ENCODE measurements at regions not wholly inside any gene's neighbourhood (a gene's known extent, or its start where the extent isn't known, plus 50 kb on each side); places are given as distances from the start of the nearest gene placed in this dataset.

DNA sequence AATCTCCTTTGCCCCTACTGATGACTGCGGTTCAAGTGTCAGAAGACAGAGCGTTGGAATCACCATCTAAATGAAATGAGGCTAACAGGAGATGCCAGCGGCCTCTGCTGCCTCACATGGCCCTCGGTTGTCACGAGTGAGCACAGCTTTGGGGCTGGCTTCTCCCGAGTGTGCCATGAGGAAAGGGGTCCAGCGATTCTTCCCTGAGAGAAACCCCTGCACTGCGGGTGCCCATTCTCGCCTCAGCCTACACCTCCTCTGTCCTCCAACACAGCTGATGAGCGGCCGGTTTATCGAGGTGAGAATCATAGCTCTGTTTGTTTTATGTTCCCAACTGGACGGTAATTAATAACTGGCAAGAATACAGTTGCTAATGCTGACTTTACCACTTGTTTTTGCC is 144.7 kb upstream of the RPS6KA2 start:
- no peak for FAIRE-seq

DNA sequence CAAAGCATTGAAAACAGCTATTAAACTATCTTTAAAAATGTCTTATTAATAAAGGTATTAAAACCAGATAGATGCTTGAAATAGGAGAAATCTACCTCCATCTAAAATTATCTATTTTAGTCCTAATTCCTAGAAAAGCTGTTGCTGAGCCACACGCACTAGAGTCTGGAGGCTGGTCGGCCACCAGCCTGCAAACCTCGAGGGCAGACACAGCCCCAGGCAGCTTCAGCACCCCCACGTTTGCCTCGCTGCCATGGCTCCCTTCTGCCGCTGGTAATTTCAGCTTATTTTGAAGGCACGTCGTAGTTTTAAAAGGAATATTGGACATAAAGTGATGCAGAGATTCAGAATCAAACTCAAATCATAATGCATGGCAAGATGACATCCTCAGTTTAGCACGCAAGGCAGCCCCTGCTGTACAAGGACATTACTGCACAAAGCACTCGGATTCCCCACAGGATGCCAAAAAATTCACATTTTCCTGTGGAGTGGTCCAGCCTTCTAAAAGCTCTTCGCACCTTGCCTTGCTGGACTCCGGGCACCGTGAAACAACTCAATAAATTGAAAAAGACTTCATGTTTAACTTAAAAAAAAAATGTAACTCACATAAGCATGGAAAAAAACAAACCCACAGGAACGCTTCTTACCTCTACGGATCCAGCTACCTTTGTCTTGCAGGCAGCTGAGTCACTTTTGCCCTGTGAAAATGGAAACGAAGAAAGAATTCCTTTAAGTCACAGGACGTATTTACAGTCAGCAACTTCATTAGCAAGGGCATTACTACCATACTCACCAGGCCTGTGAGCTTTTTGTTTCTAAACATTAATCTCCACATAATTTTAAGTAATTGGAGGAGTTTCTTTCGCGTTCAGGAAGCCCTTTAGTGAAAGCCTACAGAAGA is 143.4 kb upstream of the RPS6KA2 start:
- no peak for FAIRE-seq

DNA sequence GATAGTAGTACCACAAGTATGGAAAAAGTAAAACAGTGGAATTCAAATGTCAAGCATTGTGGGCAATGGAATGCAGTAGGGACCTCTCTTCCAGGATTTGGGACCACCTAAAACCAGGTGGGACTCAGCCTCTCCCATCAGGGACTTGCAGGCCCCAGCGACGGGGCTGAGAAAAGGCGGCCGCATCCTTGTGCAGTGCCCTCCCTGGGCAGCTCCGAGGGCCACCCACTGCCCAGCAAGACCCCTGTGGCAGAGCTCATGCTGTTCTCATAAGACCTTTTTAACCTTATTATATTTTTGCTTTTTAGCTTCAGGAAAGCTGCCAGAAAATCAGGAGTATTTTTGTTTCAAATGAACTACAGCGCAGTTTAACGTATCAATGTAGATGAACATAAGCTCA is 142.6 kb upstream of the RPS6KA2 start:
- FAIRE-seq, result no peak

DNA sequence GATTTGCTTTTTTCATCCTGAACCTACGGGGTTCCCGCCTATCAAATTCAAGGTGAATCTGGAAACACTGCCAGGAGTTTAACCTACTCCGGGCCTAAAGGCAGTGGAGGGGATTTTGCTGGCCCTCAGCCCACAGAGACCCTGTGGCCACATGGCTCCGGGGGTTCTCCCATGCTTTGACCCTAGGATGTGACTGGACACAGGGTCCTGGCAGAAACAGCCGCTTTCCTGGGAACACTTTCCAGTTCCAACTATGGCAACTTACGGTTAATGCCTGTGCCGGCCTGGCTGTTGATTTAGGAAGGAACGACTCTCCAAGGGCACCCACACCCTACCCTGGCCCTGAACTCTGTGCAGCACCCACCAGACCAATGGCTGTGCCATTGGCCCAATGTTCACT is 141.7 kb upstream of the RPS6KA2 start:
- no peak for FAIRE-seq

DNA sequence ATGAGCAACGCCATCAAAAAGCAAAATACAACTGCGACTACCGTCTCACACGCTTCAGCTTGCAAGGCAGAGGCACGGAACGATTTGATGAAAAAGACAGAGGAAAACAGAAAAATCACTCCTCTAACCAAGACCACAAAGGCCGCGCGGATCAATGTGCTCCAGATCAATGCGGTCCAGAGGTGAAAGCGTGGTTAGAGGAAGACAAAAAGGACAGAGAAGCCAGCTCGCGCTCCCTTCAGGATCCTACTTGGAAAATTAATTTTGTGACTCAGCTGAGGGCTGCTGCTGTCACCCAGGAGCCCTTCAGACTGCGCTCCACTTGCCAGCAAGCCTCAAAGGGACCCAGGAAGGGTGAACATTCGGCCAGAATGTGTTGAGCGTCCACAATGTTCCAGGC is 140.2 kb upstream of the RPS6KA2 start:
- no peak for FAIRE-seq

DNA sequence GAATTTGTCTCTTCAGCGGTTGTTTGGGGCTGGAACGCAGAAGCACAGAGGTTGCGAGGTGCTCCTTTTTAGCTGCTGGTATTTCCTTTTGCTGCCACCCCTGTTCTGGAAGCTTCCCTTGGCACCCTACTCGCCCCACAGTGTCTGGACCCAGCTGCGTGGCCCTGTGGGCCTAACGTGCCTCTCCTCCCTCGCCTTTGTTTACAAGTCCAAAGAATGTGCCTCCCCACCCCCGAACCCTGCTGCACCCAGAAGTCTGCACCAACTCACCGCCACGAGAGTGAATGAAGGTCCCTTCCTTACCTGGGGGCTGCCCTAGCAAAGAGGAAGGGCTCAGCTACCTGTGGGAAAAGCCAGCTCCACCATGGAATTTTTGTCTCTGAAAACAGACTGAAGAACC is 139.7 kb upstream of the RPS6KA2 start:
- FAIRE-seq, result no peak

DNA sequence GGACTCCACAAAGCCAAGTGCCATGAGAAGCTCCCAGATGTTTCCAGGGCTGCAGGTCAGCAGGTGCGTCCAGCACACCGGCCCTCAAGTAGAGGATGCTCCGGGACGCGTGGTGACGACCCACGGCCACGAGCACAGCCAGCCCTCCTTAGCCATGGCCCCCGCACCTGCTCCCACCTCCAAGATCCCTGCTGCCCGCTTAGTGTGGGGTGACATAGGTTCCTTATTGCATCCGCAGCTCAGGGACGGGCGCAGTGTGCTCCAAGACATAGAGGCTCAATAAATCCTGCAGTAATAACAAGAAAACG is 138.1 kb upstream of the RPS6KA2 start:
- no peak for FAIRE-seq

DNA sequence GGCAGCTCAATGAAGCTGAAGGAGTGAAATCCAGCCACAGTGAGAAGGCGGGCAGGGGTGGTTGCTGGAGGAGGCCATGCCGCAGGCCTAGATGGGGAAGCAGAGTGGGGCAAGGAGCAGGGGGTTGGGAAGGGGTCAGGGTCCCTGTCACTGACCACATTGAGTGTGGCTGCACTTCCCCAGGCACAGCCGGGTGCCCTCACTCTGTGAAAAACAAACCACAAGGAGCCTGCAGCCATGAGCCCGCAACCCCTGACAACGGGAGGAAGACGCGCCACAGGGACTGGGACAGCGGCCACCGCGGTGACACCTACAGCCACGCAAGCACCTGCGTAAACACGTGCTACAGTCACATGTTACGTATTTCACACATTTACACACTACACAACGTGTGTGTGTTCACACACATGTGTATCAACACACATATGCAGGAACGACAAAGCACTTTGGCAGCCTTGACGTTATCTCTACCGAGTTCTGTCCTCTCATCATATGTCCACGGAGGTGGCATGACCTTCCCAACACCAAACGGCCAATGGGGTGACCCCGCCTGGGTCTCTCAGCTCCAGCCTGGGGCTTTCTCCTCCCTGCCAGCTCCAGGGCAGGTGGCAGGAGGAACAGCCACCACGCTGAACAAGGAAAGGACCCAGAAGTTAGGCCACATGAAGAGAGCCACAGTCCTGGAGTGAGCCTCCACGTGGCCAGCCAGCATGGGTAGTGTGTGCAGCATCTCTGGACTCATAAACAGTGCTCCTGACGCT is 137.6 kb upstream of the RPS6KA2 start:
- FAIRE-seq, result no peak

DNA sequence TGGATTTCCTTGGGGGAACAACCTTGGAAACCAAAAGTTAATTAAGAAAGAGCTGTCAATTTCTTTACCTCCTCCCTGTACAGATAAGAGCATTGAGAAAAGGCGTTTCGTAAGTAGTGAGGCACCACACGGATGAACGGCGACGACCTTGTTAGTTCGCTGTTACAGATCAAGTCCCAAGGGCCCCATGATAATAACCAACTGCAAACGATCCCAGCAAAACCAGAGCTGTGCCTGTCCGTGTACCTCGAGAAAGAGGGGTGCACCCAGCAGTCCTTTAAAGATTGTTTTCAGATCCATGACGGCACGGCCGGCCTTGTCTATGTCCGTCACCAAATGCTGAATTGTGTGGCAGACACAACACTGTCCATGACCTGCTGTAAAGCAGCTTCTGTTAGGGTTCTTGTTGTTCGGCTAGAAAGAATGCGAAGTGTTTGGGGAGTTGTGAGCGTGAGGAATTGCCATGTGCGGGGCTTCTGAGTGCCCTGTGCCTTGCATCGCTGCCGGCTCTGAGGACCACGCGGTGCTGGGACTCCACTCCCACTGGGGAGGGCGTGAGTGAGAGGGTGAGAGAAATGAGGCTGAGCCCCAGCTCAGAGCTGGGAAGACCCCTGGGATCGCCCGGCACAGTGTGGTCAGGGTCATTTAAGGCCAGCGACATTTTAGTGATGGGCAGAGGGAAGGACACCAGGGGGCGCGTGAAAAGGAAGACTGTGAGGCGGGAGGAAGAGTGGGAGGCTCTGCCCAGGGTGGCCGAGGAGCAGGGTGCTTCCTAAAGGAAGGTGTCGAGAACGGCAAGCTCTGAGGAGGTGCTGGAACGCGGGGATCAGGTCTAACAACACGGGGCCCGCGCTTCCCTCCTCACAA is 136.8 kb upstream of the RPS6KA2 start:
- FAIRE-seq, result no peak

DNA sequence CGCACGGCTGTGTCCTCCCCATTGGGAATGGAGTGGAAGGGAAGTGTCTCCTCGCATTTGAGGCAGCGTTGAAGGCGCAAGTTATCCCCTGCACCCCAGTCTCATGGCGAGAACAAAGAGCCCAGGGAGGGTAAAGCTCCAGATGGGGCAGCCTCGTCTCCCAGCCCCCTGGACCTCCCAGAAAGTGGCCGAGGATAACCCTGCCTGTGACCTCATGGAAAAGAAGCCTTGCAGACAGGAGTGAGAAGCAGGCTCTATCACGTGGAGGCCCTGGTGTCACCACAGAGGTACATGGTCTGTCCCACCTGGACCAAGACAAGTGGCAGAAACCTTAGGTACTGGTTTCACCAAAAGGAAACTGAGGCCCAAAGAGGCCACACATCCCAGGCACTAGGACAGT is 134.8 kb upstream of the RPS6KA2 start:
- FAIRE-seq, result no peak

DNA sequence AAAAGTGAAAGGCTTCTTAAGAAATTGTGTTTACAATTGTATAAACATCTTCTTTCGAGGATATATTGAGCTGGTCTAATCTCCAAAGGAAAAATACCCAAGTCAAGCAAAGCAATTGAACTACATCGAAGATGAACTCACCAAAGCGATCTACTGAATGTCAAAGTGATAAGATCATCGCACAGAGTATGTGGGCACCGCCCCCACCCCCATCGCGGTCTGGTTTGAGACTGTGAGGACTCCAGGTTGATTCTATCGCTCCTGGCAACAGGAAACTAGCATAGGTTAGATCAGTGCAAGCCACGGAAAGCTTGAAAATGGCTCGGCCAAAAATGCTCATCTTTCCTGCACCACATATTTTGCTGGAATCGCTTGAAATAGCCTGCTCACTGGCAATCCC is 133.2 kb upstream of the RPS6KA2 start:
- FAIRE-seq, result no peak

DNA sequence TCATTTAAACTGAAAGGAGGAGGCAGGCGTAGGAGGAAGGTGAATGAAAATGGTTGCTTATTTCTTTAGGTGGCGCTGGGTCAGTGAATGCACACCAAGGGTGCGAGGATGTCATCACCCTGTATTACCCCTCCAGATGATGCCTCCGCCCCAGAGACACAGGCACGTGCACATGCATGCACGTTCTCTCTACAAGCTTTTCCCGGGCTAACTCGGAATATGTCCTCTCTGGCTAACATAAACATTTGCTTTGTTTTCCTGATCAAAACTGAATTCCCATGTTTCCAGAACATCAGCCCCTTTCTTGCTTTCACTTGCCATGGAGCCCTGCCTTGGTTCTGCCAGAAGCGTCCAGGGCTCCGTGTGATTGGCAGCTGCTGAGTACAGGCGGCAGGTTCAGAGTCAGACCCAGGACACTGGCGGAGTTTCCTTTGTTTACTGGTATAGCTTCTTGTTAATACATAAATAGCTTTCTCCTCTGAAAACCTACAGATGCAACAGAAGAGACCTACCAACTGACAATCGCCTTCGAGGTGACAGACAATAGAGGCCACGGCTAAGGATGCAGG is 131.2 kb upstream of the RPS6KA2 start:
- FAIRE-seq, result no peak

DNA sequence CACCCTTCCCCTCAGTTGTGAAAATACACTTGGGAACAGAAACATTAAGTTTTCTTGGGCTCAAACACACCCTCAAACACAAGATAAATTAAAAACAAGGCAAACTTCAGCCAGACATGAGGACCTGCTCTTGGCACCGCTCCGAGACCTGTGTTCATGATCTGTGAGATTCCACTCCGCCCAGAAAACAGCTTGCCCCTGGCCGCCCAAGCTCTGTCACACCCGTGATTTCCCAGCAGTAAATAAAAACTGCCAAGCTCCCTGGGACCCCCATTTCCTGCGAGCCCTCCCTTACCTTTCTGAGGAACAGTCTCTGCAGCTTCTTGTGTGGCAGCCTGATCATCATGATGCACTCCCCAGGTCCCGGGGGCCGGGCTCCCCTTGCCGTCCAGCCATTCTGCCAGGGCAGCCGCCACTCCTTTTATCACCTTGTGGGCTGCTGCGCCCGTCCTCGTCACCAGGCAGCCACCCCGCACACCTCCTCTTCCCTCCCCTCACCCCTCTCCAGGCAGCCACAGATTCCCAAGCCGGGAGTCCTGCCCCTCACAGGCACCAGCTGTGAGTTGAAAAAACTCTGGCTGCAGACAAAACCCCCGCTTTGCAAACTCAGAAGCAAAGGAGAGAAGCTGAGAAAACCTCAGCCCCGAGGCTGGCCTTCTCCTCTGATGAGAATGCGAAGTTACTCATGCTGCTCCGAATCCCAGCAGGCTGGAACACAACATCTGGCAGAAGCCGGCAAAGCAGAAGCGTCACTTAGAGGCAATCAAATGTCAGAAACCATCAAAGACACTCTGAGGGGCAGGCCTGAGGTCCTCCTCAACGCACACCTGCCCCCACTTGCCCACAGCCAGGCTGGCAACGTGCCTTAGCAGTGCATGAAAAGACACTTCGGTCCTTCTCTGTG is 130.4 kb upstream of the RPS6KA2 start:
- FAIRE-seq, result no peak

DNA sequence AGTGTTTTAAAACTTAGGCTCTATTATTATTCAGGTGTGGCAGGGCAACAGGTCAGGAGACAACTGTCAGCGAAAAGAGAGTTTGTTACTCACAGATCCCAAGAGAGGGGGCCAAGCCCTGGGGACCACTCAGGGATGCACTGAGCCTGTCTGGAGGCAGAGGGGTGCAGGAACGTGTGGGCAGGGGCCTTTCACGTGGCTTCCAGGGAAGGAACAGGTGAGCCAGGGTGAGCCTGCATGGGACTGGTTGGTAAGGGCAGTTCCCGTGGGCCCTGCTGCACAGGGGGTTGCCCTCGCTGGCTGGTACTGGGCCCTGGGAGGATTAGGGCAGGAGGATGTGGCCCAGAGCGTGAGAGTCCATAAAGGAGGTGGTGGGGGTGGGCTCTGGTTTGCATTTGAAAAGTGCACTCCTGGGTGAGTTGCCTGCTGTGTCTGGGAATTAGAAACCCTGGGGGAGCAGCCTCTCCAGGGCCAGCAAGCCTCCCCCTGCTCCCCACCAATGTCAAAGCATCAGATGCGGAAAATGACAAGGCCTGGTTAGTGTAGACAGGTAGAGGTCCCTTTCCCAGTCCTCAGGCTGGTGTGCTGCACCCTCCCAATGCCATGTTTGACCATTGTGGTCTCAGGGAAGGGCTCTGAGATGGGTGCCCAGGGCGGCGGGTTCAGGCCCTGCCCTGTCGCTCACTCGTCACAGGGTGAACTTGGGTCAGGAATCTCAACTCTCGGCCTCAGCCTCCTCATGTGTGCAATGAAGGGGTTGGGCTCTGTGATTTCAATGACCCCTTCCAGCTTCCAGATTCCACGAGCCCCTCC is 127.4 kb upstream of the RPS6KA2 start:
- no peak for FAIRE-seq

DNA sequence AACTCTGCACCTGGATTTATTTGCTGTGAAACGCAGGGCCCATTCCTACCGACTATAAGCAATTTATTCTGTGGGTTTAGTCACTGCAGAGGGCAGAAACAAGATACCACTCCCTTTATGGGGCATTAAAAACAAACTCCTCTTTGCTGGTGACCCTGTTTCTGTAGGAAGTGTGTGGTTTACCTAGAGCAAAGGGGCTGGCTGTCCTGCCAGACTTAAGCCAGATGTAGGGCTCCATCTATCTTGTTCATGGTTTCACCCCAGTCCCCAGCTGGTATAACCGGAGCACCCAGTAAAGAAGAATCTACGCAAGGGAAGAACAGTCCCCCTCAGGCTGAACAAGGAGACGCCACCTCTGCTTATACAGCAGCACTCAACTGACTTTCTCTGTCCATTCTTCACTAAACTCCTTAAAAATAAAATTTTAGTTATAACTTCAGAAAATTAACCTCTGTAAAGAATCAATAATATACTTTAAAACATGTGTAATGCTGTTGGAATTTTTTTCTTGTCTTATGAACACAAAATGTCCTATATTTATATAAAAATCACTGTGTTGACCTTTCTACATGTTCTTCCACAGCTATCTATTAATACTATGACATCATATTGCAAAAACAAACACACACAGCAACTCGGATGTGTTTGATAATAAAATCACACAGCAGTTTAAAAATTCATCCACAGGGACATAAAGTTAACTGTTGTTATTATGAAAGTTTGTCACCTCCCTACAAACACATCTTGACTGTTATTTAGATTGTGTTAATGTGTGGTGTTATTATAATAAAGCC is 126.1 kb upstream of the RPS6KA2 start:
- no peak for FAIRE-seq

DNA sequence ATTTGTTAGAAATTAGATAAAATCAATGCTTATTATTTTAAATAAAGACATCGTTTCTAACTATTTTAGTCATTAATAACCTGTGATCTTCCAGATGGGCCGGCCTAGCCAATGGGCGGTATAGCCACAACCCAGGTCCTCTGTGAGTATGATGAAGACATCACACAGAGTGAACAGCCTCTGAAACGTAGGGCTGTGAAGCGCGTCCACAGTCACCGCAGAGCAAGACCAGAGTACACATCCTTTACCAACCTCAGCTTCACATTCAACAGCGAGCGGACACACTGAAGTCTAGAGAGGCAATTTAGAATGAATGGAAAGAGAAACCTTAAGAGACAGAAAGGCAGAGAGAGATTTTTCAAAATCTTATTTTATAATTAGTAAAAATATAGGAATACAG is 125.0 kb upstream of the RPS6KA2 start:
- FAIRE-seq, result no peak

DNA sequence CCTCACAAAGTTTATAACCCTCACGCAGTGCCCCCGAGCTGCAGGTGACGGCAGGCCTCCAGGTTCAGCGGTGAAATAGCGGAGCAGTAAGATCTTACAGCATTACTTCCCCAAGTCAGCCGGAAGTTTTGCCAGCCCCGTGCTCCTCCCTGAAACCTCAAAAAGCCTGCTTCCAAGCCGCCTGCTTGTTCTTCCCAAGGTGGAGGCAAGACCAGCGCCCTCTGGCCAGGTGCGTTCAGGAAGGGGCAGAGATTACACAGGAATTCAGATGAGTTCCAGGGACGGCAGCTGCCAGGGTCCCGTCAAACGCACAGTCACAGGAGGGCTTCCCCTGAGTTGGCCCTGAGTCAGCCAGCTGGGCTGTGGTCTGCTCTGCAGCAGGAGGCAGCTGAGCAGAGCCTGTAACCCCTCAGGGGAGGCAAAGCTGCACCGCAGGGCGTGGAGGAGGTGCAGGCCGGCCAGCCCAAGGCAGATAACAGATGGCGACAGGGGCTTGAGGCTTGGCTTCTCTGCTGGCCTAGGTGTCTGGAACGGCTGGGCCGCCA is 124.1 kb upstream of the RPS6KA2 start:
- FAIRE-seq, result no peak

DNA sequence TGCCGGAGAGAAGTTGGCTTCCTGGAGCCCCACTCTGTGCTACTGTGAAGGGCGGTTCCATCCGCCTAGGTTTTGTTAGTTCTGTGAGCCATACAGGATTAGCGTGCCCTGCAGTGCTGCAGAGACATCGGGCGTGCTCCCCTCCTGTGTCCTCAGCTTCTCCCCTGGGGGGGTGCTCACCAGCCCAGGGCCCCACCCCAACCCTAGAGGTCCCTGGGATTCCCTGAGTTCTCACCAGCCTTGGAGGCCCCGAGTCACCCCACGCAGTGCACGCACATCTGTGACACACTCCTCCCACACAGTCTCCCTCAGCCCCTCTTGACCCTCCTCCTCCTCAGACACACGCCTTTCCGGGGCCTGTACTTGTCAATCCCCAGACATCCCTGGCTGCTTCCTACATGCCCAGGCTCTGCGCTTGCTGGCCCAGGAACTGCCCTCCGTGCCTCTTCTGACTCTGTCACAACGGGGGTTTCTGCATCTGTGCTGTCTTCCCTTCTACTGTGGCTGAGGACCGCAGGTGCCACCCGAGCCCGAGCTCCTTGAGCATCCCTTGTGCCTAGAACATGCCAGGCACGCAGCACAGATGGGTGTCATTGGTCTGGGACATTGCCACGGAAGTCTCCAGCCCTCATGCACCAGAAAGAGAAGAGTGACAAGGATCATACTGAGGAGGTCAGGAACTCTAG is 123.2 kb upstream of the RPS6KA2 start:
- no peak for FAIRE-seq

DNA sequence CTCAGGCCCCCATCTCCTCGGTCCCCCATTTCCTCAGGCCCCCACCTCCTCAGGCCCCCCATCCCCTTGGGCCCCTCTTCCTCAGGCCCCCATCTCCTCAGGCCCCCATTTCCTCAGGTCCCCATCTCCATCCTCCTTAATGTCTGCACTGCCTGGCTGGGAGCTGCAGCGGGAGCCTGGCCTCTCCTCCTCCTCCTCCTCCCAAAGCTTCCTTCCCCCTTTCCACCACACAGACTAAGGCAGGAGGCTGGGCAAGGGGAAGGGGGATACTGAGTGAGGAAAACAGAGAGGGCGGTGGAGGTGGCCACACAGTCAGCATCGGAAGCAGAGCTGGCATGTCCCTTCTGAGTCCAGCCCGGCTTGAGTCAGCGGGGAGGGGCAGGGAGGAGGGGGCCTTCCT is 122.6 kb upstream of the RPS6KA2 start:
- no peak for FAIRE-seq
